HepG2 (cell line): ENCODE measurements at regions not wholly inside any gene's neighbourhood (a gene's known extent, or its start where the extent isn't known, plus 50 kb on each side); places are given as distances from the start of the nearest gene placed in this dataset.

Experiments
- BRCA1 ChIP-seq: sonication (generic); formaldehyde crosslinking; IDR thresholded peaks from 2 replicates; pipeline ENCODE4 v1.4.0; 2020; ENCODE audit warnings: missing genetic modification reagents
- PPARG ChIP-seq: conservative IDR thresholded peaks from 2 replicates; pipeline ENCODE4 v1.6.1; 2016; ENCODE audit warnings: missing biosample characterization, missing genetic modification reagents
- SSRP1 ChIP-seq: IDR thresholded peaks from 2 replicates; pipeline ENCODE4 v1.6.1; 2016; ENCODE audit warnings: control low read depth
- ZNF251 ChIP-seq: sonication (generic); formaldehyde crosslinking; IDR thresholded peaks from 2 replicates; pipeline ENCODE4 v1.9.0; 2021; ENCODE audit warnings: mild to moderate bottlenecking, missing genetic modification reagents
- TF ChIP-seq, protein P1 (sequence below): sonication (generic); formaldehyde crosslinking; IDR thresholded peaks from 2 replicates; pipeline ENCODE4 v1.5.0; 2020; ENCODE audit warnings: mild to moderate bottlenecking, missing genetic modification reagents, borderline replicate concordance
- TF ChIP-seq, protein P2 (sequence below): sonication (generic); formaldehyde crosslinking; IDR thresholded peaks from 2 replicates; pipeline ENCODE4 v1.9.0; 2021; ENCODE audit warnings: missing genetic modification reagents, borderline replicate concordance

GRCh38 chrX:110989447-110989846 is 106.5 kb upstream of the PAK3 start (continued):
- TF ChIP-seq, protein P1, sequence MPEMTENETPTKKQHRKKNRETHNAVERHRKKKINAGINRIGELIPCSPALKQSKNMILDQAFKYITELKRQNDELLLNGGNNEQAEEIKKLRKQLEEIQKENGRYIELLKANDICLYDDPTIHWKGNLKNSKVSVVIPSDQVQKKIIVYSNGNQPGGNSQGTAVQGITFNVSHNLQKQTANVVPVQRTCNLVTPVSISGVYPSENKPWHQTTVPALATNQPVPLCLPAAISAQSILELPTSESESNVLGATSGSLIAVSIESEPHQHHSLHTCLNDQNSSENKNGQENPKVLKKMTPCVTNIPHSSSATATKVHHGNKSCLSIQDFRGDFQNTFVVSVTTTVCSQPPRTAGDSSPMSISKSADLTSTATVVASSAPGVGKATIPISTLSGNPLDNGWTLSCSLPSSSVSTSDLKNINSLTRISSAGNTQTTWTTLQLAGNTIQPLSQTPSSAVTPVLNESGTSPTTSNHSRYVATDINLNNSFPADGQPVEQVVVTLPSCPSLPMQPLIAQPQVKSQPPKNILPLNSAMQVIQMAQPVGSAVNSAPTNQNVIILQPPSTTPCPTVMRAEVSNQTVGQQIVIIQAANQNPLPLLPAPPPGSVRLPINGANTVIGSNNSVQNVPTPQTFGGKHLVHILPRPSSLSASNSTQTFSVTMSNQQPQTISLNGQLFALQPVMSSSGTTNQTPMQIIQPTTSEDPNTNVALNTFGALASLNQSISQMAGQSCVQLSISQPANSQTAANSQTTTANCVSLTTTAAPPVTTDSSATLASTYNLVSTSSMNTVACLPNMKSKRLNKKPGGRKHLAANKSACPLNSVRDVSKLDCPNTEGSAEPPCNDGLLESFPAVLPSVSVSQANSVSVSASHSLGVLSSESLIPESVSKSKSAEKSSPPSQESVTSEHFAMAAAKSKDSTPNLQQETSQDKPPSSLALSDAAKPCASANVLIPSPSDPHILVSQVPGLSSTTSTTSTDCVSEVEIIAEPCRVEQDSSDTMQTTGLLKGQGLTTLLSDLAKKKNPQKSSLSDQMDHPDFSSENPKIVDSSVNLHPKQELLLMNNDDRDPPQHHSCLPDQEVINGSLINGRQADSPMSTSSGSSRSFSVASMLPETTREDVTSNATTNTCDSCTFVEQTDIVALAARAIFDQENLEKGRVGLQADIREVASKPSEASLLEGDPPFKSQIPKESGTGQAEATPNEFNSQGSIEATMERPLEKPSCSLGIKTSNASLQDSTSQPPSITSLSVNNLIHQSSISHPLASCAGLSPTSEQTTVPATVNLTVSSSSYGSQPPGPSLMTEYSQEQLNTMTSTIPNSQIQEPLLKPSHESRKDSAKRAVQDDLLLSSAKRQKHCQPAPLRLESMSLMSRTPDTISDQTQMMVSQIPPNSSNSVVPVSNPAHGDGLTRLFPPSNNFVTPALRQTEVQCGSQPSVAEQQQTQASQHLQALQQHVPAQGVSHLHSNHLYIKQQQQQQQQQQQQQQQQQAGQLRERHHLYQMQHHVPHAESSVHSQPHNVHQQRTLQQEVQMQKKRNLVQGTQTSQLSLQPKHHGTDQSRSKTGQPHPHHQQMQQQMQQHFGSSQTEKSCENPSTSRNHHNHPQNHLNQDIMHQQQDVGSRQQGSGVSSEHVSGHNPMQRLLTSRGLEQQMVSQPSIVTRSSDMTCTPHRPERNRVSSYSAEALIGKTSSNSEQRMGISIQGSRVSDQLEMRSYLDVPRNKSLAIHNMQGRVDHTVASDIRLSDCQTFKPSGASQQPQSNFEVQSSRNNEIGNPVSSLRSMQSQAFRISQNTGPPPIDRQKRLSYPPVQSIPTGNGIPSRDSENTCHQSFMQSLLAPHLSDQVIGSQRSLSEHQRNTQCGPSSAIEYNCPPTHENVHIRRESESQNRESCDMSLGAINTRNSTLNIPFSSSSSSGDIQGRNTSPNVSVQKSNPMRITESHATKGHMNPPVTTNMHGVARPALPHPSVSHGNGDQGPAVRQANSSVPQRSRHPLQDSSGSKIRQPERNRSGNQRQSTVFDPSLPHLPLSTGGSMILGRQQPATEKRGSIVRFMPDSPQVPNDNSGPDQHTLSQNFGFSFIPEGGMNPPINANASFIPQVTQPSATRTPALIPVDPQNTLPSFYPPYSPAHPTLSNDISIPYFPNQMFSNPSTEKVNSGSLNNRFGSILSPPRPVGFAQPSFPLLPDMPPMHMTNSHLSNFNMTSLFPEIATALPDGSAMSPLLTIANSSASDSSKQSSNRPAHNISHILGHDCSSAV (CRISPR knock-in tag) = no peak
- TF ChIP-seq BRCA1 = no peak
- no peak for TF ChIP-seq SSRP1 (CRISPR knock-in tag)
- no peak for TF ChIP-seq ZNF251 (CRISPR knock-in tag)
- TF ChIP-seq PPARG (CRISPR knock-in tag) = no peak
- TF ChIP-seq, protein P2, sequence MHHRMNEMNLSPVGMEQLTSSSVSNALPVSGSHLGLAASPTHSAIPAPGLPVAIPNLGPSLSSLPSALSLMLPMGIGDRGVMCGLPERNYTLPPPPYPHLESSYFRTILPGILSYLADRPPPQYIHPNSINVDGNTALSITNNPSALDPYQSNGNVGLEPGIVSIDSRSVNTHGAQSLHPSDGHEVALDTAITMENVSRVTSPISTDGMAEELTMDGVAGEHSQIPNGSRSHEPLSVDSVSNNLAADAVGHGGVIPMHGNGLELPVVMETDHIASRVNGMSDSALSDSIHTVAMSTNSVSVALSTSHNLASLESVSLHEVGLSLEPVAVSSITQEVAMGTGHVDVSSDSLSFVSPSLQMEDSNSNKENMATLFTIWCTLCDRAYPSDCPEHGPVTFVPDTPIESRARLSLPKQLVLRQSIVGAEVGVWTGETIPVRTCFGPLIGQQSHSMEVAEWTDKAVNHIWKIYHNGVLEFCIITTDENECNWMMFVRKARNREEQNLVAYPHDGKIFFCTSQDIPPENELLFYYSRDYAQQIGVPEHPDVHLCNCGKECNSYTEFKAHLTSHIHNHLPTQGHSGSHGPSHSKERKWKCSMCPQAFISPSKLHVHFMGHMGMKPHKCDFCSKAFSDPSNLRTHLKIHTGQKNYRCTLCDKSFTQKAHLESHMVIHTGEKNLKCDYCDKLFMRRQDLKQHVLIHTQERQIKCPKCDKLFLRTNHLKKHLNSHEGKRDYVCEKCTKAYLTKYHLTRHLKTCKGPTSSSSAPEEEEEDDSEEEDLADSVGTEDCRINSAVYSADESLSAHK (CRISPR knock-in tag) = no peak
- TF ChIP-seq, all 625 proteins: peak for 0
